ENCODE measurements at regions not wholly inside any gene's neighbourhood (a gene's known extent, or its start where the extent isn't known, plus 50 kb on each side); places are given as distances from the start of the nearest gene placed in this dataset.
"Not testable (repeated sequence)": the region's sequence is repeated elsewhere in the genome, so short reads cannot be mapped to it uniquely, and the experiment has no call there.

DNA sequence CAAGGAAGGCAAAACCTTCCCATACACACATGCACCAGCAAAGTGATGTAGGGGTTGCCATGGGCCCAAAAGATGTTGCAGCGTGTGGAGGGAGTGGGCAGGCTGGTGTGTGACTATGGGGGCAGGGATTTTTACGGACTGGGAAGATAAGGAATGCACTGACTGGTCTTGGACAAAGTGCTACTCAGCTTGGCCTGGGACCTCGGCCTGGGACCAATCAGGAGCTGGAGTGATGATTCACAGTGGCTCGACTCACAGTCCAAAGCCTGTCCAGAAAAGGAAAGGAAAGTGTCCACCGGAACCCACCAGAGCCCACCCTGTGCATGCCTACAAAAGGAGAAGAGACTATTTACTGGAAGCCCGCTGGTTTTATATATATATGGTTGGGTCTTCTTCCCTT, 567.0 kb upstream of the GNPDA2 start:
- Histone ChIP-seq H3K4me1 (no peaks in the 10 kb centered on the region), H3K27me3 (no peaks in the 10 kb centered on the region), H3K4me2 (no peak overlapping the region), H4K20me1 (no peaks in the 10 kb centered on the region), H3K4me3 (no peak overlapping the region), H3K27ac (no peak overlapping the region), H3K36me3 (no peaks in the 10 kb centered on the region), H3K9ac (no peak overlapping the region), H3K9me3 (no peaks in the 10 kb centered on the region)
- TF ChIP-seq Cebpa-rat (IDR thresholded peaks at IDR 0.05) = no peak

DNA sequence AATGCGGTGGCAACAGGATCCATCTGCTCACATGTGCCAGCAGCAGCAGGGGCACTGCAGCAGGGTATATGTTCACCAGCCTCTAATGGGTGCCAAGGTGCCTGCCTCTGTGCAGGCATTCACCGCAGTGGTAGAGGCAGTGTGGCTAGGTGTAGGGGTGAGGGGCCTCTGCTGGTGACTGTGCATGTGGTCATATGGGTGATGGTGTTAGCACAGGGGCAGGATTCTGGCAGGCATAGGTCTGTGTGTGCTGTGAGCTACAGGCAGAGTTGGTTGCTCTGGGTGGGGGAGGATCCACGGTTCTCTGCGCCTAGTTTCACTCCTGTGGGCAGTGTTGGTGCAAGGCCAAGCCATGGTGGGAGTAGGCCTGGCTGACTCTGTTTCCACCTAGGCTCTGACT, 566.5 kb upstream of the GNPDA2 start:
- H3K9ac ChIP-seq = no peak overlapping the region
- no peak overlapping the region for H3K4me3 ChIP-seq
- H3K36me3 ChIP-seq = no peaks in the 10 kb centered on the region
- no peaks in the 10 kb centered on the region for H3K4me1 ChIP-seq
- no peak overlapping the region for H3K4me2 ChIP-seq
- H3K27me3 ChIP-seq = no peaks in the 10 kb centered on the region
- TF ChIP-seq Cebpa-rat (IDR thresholded peaks at IDR 0.05) = no peak
- H3K9me3 ChIP-seq = no peaks in the 10 kb centered on the region
- H3K27ac ChIP-seq = no peak overlapping the region
- H4K20me1 ChIP-seq = no peaks in the 10 kb centered on the region

DNA sequence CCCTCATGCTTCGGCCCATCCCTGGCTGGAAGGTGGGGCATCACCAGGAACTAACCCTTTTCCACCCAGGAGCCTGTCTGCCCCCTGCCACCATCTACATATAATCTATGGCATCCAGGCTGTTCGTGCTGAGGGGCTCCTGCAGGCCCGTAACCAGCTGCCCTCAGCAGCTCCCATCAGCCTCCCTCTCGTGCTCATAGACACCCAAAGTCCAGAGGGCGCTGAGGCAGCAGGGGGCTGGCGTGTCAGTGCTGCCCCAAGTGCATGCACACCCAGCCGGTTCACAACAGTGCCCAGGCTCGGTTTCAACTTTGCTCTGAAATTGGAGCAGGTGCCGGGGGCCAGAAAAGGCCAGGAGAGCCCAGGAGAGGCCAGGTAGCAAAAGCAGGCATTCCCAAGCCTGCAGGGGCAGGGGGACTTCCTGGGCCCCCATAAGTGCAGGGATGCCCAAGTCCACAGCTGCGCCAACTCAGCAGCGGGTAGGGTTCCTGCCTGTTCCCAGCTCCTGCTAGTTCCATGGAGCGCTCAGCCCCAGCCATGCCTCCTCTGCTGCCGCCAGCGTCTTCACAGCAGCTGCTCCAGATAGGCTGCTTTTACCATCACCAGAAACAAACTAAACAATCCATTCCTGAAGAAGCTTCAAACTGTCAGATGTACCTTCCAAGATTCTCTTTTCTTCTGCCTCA, 558.2 kb upstream of the GNPDA2 start:
- H3K4me3 ChIP-seq = no peak overlapping the region
- no peak overlapping the region for H3K4me2 ChIP-seq
- no peaks in the 10 kb centered on the region for H4K20me1 ChIP-seq
- no peaks in the 10 kb centered on the region for H3K9me3 ChIP-seq
- H3K27me3 ChIP-seq = no peaks in the 10 kb centered on the region
- TF ChIP-seq Cebpa-rat (IDR thresholded peaks at IDR 0.05) = no peak
- H3K9ac ChIP-seq = no peak overlapping the region
- no peaks in the 10 kb centered on the region for H3K36me3 ChIP-seq
- H3K27ac ChIP-seq = no peak overlapping the region
- no peaks in the 10 kb centered on the region for H3K4me1 ChIP-seq

DNA sequence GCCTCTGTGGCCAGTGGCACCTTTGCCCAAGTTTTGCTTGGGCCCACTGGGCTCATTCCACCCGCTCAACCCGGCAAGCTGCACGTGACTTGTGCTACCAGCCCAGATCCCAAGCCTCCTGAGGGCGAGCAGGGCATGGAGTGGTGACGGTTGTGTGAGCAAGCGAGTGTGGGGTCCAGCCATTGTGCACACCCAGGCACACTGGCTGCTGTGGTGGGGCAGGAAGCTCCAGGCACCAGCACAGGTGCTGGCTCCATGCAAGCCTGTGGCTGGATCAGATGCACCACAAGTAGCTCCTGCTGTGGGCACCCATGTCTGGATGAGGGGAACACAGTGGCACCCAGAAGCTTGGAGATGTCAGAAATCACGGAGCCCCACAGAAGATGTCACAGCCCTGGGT, 557.0 kb upstream of the GNPDA2 start:
- no peak overlapping the region for H3K27ac ChIP-seq
- H3K27me3 ChIP-seq = no peaks in the 10 kb centered on the region
- no peak for TF ChIP-seq Cebpa-rat (IDR thresholded peaks at IDR 0.05)
- no peak overlapping the region for H3K9ac ChIP-seq
- no peaks in the 10 kb centered on the region for H3K36me3 ChIP-seq
- no peak overlapping the region for H3K4me3 ChIP-seq
- H3K4me2 ChIP-seq = no peak overlapping the region
- no peaks in the 10 kb centered on the region for H3K4me1 ChIP-seq
- no peaks in the 10 kb centered on the region for H4K20me1 ChIP-seq
- H3K9me3 ChIP-seq = no peaks in the 10 kb centered on the region

DNA sequence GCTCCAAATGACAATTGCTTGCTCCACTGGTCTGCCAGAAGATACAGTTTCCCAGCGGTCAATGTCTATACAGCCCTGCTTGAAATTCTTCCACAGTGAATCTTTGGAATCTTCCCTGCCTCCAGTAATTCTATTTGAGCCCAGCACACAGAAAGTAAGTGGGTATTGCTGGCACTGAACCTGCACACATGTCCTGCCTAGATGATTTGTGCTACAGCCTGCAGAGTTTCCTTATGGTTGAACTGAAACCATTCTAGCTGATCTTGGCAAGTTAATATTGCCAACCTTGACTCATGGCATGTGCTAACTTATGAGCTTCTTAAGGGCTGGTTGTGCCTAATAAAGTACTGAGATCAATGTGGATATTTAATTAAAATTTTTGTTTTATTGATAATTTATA, 553.8 kb upstream of the GNPDA2 start:
- Histone ChIP-seq H3K27me3 (no peaks in the 10 kb centered on the region), H3K4me1 (no peaks in the 10 kb centered on the region), H3K27ac (no peak overlapping the region), H3K4me3 (no peak overlapping the region), H3K9ac (no peak overlapping the region), H4K20me1 (no peaks in the 10 kb centered on the region), H3K4me2 (no peak overlapping the region), H3K36me3 (no peaks in the 10 kb centered on the region), H3K9me3 (no peaks in the 10 kb centered on the region)
- no peak for TF ChIP-seq Cebpa-rat (IDR thresholded peaks at IDR 0.05)

DNA sequence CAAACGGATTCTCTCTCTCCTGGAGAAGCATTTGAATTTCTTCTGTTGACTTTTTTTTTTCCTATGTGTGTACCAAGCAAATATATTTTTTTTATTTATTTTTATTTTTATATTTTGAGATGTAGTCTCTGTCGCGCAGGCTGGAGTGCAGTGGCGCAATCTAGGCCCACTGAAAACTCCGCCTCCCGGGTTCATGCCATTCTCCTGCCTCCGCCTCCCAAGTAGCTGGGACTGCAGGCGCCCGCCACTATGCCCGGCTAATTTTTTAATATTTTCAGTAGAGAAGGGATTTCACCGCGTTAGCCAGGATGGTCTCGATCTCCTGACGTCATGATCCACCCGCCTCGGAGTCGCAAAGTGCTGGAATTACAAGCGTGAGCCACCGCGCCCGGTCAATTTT, 549.5 kb upstream of the GNPDA2 start:
- Histone ChIP-seq H3K36me3 (no peaks in the 10 kb centered on the region), H3K27me3 (no peaks in the 10 kb centered on the region), H3K4me1 (no peaks in the 10 kb centered on the region), H3K9ac (no peak overlapping the region), H4K20me1 (no peaks in the 10 kb centered on the region), H3K27ac (no peak overlapping the region), H3K4me2 (no peak overlapping the region), H3K9me3 (no peaks in the 10 kb centered on the region), H3K4me3 (no peak overlapping the region)
- no peak for TF ChIP-seq Cebpa-rat (IDR thresholded peaks at IDR 0.05)

DNA sequence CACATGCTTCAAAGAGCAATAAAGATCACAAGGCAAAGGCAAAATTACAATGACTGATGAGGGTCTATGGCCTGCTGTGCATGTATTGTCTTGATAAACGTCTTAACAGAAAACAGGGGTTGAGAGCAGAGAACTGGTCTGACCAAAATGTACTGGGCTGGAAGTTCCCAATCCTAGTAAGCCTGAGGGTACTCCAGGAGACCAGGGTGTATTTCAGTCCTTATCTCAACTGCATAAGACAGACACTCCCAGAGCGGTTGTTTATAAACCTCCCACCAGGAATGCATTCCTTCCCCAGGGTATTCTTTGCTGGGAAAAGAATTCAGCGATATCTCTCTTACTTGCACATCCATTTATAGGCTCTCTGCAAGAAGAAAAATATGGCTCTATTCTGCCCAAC, 521.8 kb upstream of the GNPDA2 start:
- H3K4me3 ChIP-seq, H4K20me1 ChIP-seq, H3K27ac ChIP-seq, H3K4me1 ChIP-seq, H3K4me2 ChIP-seq, H3K27me3 ChIP-seq, H3K9ac ChIP-seq, H3K36me3 ChIP-seq, H3K9me3 ChIP-seq: not testable (repeated sequence)

DNA sequence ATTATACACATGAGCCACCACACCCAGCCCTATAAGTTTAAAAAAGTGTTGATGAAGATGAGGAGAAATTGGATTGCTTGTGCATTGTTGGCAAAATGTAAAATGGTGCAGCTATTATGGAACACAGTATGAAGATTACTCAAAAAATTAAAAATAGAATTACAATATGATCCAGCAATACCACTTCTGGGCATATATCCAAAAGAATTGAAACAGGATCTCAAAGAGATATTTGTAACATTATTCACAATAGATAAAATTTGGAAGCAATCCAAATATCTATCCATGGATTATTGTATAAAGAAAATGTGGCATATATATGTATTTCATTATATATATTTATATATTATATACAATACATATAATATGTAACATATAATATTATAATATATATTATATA, 515.6 kb upstream of the GNPDA2 start:
- no peaks in the 10 kb centered on the region for H3K27me3 ChIP-seq
- H3K9ac ChIP-seq = no peak overlapping the region
- no peak for TF ChIP-seq Cebpa-rat (IDR thresholded peaks at IDR 0.05)
- H3K27ac ChIP-seq = no peak overlapping the region
- H3K4me3 ChIP-seq = no peak overlapping the region
- H4K20me1 ChIP-seq = no peaks in the 10 kb centered on the region
- H3K4me2 ChIP-seq = no peak overlapping the region
- H3K36me3 ChIP-seq = no peaks in the 10 kb centered on the region
- H3K4me1 ChIP-seq = no peaks in the 10 kb centered on the region
- no peaks in the 10 kb centered on the region for H3K9me3 ChIP-seq

DNA sequence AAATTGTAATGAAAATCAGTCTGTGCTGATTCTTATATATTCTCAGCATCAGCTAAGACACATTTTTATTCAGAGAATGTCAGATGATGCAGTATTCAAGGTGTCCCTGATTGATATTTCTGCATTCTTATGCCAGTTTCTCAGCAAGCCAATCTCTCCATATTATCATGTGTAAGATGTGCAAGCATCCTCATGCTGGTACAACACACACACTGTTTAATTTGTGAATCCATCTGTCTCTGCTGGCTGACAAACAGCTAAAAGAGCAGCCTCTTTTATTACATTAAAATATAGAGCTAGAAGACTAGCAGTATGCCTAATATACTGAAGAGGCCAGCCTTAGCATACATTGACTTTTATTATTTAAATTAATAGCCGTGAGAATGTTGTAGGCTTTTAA, 502.9 kb upstream of the GNPDA2 start:
- H3K4me1 ChIP-seq = no peaks in the 10 kb centered on the region
- H3K27ac ChIP-seq = no peak overlapping the region
- H3K27me3 ChIP-seq = no peaks in the 10 kb centered on the region
- H3K36me3 ChIP-seq = no peaks in the 10 kb centered on the region
- no peaks in the 10 kb centered on the region for H4K20me1 ChIP-seq
- no peak overlapping the region for H3K4me2 ChIP-seq
- H3K4me3 ChIP-seq = no peak overlapping the region
- TF ChIP-seq Cebpa-rat (IDR thresholded peaks at IDR 0.05) = no peak
- H3K9me3 ChIP-seq = peaks cover 10% of the 10 kb centered on the region; the same call in 1 of the 2 replicates
- no peak overlapping the region for H3K9ac ChIP-seq

DNA sequence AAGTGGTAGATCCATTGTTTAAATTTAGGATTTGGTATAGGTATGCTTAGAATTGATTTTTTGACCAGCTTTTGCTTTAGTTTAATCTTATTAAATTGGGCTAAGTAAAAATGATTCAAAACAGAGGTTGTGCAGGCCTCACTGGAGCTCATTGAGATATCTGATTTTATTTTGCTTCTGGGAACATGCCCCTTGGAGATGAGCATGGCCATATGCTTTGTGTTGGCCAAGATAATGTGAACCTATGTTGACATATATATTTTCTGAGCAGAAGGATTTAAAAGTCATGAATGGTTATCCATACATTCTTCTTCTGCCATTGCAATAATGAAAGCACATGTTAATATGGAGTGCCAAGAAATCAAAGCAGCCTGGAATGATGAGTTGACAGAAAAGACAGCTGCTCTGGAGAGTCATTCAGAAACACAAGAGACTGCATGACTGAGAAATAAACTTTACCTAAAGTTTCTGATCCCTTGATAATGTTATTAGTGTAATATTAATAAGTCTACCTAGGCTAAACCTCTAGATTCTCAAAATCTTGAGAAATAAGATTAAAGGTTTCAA, 489.7 kb upstream of the GNPDA2 start:
- Histone ChIP-seq H3K4me1 (no peaks in the 10 kb centered on the region), H3K9ac (no peak overlapping the region), H3K9me3 (no peaks in the 10 kb centered on the region), H4K20me1 (no peaks in the 10 kb centered on the region), H3K27me3 (no peaks in the 10 kb centered on the region), H3K4me2 (no peak overlapping the region), H3K27ac (no peak overlapping the region), H3K4me3 (no peak overlapping the region), H3K36me3 (no peaks in the 10 kb centered on the region)
- TF ChIP-seq Cebpa-rat (IDR thresholded peaks at IDR 0.05) = no peak

DNA sequence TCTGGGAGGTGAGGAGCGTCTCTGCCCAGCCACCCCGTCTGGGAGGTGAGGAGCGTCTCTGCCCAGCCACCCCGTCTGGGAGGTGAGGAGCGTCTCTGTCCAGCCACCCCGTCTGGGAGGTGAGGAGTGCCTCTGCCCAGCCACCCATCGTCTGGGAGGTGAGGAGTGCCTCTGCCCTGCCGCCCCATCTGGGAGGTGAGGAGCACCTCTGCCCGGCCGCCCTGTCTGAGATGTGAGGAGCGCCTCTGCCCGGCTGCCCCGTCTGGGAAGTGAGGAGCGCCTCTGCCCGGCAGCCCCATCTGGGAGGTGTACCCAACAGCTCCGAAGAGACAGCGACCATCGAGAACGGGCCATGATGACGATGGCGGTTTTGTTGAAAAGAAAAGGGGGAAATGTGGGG, 482.1 kb upstream of the GNPDA2 start:
- not testable (repeated sequence) for H4K20me1 ChIP-seq, H3K36me3 ChIP-seq, H3K4me1 ChIP-seq, H3K4me2 ChIP-seq, H3K27me3 ChIP-seq, H3K9ac ChIP-seq, H3K4me3 ChIP-seq, H3K27ac ChIP-seq
- peaks cover 19% of the 10 kb centered on the region for H3K9me3 ChIP-seq

DNA sequence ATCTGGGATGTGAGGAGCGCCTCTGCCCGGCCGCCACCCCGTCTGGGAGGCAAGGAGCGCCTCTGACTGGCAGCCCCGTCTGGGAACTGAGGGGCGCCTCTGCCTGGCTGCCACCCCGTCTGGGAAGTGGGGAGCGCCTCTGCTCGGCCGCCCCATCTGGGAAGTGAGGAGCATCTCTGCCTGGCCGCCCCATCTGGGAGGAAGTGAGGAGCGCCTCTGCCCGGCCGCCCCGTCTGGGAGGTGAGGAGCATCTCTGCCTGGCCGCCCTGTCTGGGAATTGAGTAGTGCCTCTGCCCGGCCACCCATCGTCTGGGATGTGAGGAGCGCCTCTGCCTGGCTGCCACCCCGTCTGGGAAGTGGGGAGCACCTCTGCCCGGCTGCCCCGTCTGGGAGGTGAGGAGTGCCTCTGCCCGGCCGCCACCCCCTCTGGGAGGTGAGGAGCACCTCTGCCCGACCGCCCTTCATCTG, 481.5 kb upstream of the GNPDA2 start:
- H3K36me3 ChIP-seq, H3K27me3 ChIP-seq, H3K4me2 ChIP-seq, H3K9ac ChIP-seq, H3K4me1 ChIP-seq, H3K27ac ChIP-seq, H3K4me3 ChIP-seq, H4K20me1 ChIP-seq: not testable (repeated sequence)
- H3K9me3 ChIP-seq = peaks cover 19% of the 10 kb centered on the region

DNA sequence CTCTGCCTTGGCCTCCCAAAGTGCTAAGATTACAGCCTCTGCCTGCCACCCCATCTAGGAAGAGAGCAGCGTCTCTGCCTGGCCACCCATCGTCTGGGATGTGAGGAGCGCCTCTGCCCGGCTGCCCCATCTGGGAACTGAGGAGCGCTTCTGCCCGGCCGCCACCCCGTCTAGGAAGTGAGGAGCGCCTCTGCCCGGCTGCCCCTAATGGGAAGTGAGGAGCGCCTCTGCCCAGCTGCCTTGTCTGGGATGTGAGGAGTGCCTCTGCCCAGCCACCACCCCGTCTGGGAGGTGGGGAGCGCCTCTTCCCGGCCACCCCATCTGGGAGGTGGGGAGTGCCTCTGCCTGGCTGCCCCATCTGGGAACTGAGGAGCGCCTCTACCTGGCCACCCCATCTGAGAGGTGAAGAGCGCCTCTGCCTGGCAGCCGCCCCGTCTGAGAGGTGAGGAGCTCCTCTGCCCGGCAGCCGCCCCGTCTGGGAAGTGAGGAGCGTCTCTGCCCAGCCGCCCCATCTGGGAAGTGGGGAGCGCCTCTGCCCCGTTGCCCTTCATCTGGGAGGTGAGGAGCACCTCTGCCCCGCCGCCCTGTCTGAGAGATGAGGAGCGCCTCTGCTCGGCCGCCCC, 481.0 kb upstream of the GNPDA2 start:
- not testable (repeated sequence) for H3K9ac ChIP-seq, H3K27me3 ChIP-seq, H3K36me3 ChIP-seq, H3K4me3 ChIP-seq, H4K20me1 ChIP-seq, H3K4me2 ChIP-seq, H3K4me1 ChIP-seq, H3K27ac ChIP-seq
- H3K9me3 ChIP-seq = peaks cover 19% of the 10 kb centered on the region
